BLaER1 treated with 17β-estradiol and CSF1 and Interleukin-3, amounts not matched to agents 10 nM and 100 nM (cell line): ENCODE measurements at regions not wholly inside any gene's neighbourhood (a gene's known extent, or its start where the extent isn't known, plus 50 kb on each side); places are given as distances from the start of the nearest gene placed in this dataset.
"Not testable (repeated sequence)": the region's sequence is repeated elsewhere in the genome, so short reads cannot be mapped to it uniquely, and the experiment has no call there.

ENCODE experiments used
- H3K27ac ChIP-seq, 11 experiments: shearing (Covaris generic); formaldehyde crosslinking; 2 replicates each; pipeline ENCODE4 v1.8.1; 2022
- H3K27me3 ChIP-seq, 11 experiments: shearing (Covaris generic); formaldehyde crosslinking; 2 replicates each; pipeline ENCODE4 v1.8.1; 2022
- H3K36me3 ChIP-seq, 11 experiments: shearing (Covaris generic); formaldehyde crosslinking; 2 replicates each; pipeline ENCODE4 v1.8.1; 2022
- H3K4me1 ChIP-seq, 10 experiments: shearing (Covaris generic); formaldehyde crosslinking; 2 replicates each; pipeline ENCODE4 v1.8.1; 2022
- H3K4me2 ChIP-seq, 11 experiments: shearing (Covaris generic); formaldehyde crosslinking; 2 replicates each; pipeline ENCODE4 v1.8.1; 2022
- H3K4me3 ChIP-seq, 10 experiments: shearing (Covaris generic); formaldehyde crosslinking; 2 replicates each; pipeline ENCODE4 v1.8.1; 2022
- H3K9ac ChIP-seq, 11 experiments: shearing (Covaris generic); formaldehyde crosslinking; 2 replicates each; pipeline ENCODE4 v1.8.1; 2022
- H3K9me3 ChIP-seq, 11 experiments: shearing (Covaris generic); formaldehyde crosslinking; replicated peaks in 1 of 11; 2 replicates each; pipeline ENCODE4 v1.8.1; 2022
- H4K20me1 ChIP-seq, 11 experiments: shearing (Covaris generic); formaldehyde crosslinking; 2 replicates each; pipeline ENCODE4 v1.8.1; 2022
- Cebpa-rat ChIP-seq, 11 experiments: shearing (Covaris generic); IDR thresholded peaks; 2 replicates each; pipeline ENCODE4 v1.8.1; 2022

GRCh38 chr13:56697011-56697410 is 443.7 kb upstream of the PRR20A start:
- no peaks in the 10 kb centered on the region for H3K9me3 ChIP-seq
- no peaks in the 10 kb centered on the region for H3K4me1 ChIP-seq
- no peak overlapping the region for H3K27ac ChIP-seq
- H3K36me3 ChIP-seq = no peaks in the 10 kb centered on the region
- H3K4me3 ChIP-seq = no peak overlapping the region
- H3K4me2 ChIP-seq = no peak overlapping the region
- H4K20me1 ChIP-seq = no peaks in the 10 kb centered on the region
- no peak for TF ChIP-seq Cebpa-rat (IDR thresholded peaks at IDR 0.05)
- H3K9ac ChIP-seq = no peak overlapping the region
- no peaks in the 10 kb centered on the region for H3K27me3 ChIP-seq

GRCh38 chr13:56700324-56700723 is 440.4 kb upstream of the PRR20A start:
- no peaks in the 10 kb centered on the region for H3K27me3 ChIP-seq
- TF ChIP-seq Cebpa-rat (IDR thresholded peaks at IDR 0.05) = no peak
- H3K27ac ChIP-seq = no peak overlapping the region; a peak in 1 of 22 replicates
- H4K20me1 ChIP-seq = no peaks in the 10 kb centered on the region
- no peaks in the 10 kb centered on the region for H3K4me1 ChIP-seq
- H3K9me3 ChIP-seq = no peaks in the 10 kb centered on the region
- no peak overlapping the region for H3K4me3 ChIP-seq
- no peaks in the 10 kb centered on the region for H3K36me3 ChIP-seq
- no peak overlapping the region for H3K9ac ChIP-seq
- H3K4me2 ChIP-seq = no peak overlapping the region

DNA sequence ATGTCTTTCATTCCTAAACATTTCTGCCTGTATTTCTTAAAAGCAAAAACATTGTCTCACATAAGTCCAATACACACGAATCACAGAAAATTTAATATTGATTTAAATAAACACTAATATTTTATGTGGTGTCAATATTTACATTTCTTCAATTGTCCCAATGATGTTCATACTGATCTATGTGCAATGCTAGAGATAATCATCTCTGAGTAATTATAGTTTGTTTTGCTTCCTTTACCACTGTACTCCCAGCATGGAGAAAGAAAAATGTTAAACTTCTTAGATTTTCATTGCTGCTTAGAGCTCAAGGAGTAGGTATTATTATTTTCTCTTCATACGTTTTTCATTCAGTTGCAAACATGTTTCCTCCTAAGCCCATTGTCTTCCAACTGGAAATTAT is 434.2 kb upstream of the PRR20A start:
- no peak for TF ChIP-seq Cebpa-rat (IDR thresholded peaks at IDR 0.05)
- Histone ChIP-seq H3K4me1 (no peaks in the 10 kb centered on the region), H3K9me3 (no peaks in the 10 kb centered on the region), H3K4me3 (no peak overlapping the region), H3K9ac (no peak overlapping the region), H3K36me3 (no peaks in the 10 kb centered on the region), H3K27ac (no peak overlapping the region), H3K27me3 (no peaks in the 10 kb centered on the region), H4K20me1 (no peaks in the 10 kb centered on the region), H3K4me2 (no peak overlapping the region)

DNA sequence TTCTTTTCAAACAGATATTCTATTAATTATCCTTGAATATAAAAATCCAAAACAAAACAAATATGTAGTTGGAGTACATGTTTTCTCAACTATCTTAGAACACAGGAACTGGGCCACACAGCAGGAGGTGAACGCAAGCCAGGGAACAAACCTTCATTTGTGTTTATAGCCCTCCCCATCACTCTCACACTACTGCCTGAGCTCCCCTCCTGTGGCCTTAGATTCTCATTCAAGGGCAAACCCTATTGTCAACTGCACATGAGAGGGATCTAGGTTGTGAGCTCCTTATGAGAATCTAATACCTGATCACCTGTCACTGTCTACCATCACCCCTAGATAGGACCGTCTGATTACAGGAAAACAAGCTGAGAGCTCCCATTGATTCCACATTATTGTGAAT is 427.1 kb upstream of the PRR20A start:
- Histone ChIP-seq H3K4me2 (no peak overlapping the region), H3K9me3 (no peaks in the 10 kb centered on the region), H3K27ac (no peak overlapping the region), H3K4me1 (no peaks in the 10 kb centered on the region), H3K27me3 (no peaks in the 10 kb centered on the region), H3K4me3 (no peak overlapping the region), H4K20me1 (no peaks in the 10 kb centered on the region), H3K9ac (no peak overlapping the region), H3K36me3 (no peaks in the 10 kb centered on the region)
- no peak for TF ChIP-seq Cebpa-rat (IDR thresholded peaks at IDR 0.05)

DNA sequence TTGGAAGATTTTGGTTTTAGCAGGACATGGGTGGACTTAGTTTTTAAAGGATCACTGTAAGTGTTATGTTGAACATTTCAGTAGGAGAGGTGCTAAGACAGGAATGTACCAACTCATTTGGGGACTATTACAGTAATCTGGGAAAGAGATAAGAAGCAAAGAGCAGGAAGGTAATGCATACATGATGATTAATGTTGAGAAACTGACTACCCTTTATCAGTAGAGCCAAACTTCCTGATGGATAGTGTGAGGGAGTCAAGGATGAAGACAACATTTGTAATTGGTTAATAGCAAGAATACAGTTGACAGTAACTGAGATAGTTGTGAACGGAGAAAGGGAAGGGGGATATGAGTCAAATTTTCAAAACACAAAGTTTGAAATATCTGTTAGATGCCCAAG is 421.9 kb upstream of the PRR20A start:
- Histone ChIP-seq H3K27me3 (no peaks in the 10 kb centered on the region), H3K4me2 (no peak overlapping the region), H4K20me1 (no peaks in the 10 kb centered on the region), H3K27ac (no peak overlapping the region), H3K36me3 (no peaks in the 10 kb centered on the region), H3K9ac (no peak overlapping the region), H3K4me1 (no peaks in the 10 kb centered on the region), H3K9me3 (no peaks in the 10 kb centered on the region), H3K4me3 (no peak overlapping the region)
- TF ChIP-seq Cebpa-rat (IDR thresholded peaks at IDR 0.05) = no peak

GRCh38 chr13:56720841-56721240 is 419.9 kb upstream of the PRR20A start:
- Histone ChIP-seq H3K36me3 (no peaks in the 10 kb centered on the region), H3K27me3 (no peaks in the 10 kb centered on the region), H3K4me2 (no peak overlapping the region), H3K27ac (no peak overlapping the region), H3K4me3 (no peak overlapping the region), H3K9me3 (no peaks in the 10 kb centered on the region), H3K9ac (no peak overlapping the region), H3K4me1 (no peaks in the 10 kb centered on the region), H4K20me1 (no peaks in the 10 kb centered on the region)
- no peak for TF ChIP-seq Cebpa-rat (IDR thresholded peaks at IDR 0.05)

DNA sequence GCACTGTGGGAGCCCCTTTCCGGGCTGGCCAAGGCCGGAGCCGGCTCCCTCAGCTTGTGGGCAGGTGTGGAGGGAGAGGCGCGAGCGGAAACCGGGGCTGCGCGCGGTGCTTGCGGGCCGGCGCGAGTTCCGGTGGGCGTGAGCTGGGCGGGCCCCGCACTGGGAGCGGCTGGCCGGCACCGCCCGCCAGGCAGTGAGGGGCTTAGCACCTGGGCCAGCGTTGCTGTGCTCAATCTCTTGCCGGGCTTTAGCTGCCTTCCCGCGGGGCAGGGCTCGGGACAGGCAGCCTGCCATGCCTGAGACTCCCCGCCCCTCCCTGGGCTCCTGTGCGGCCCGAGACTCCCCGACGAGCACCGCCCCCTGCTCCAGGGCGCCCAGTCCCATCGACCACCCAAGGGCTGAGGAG is 405.2 kb upstream of the PRR20A start:
- no peaks in the 10 kb centered on the region for H3K27me3 ChIP-seq
- TF ChIP-seq Cebpa-rat (IDR thresholded peaks at IDR 0.05) = no peak
- no peak overlapping the region for H3K27ac ChIP-seq
- H4K20me1 ChIP-seq = no peaks in the 10 kb centered on the region
- H3K36me3 ChIP-seq = no peaks in the 10 kb centered on the region
- no peak overlapping the region for H3K4me2 ChIP-seq
- H3K4me1 ChIP-seq = no peaks in the 10 kb centered on the region
- no peak overlapping the region for H3K9ac ChIP-seq
- no peak overlapping the region for H3K4me3 ChIP-seq
- peaks cover 0 to 8% (median 5%) of the 10 kb centered on the region in 11 experiments; a peak in 9 of 22 replicates for H3K9me3 ChIP-seq

- Histone ChIP-seq H3K27ac (no peak overlapping the region), H3K4me1 (no peaks in the 10 kb centered on the region), H3K4me3 (no peak overlapping the region), H3K27me3 (no peaks in the 10 kb centered on the region), H3K9me3 (peaks cover 0 to 8% (median 5%) of the 10 kb centered on the region in 11 experiments; a peak in 9 of 22 replicates), H3K36me3 (no peaks in the 10 kb centered on the region), H4K20me1 (no peaks in the 10 kb centered on the region), H3K9ac (no peak overlapping the region), H3K4me2 (no peak overlapping the region)
- no peak for TF ChIP-seq Cebpa-rat (IDR thresholded peaks at IDR 0.05)
These were observed 403.8 kb upstream of the PRR20A start for GRCh38 chr13:56736966-56737365.

GRCh38 chr13:56752636-56753035 is 388.1 kb upstream of the PRR20A start:
- no peaks in the 10 kb centered on the region for H3K36me3 ChIP-seq
- H3K27me3 ChIP-seq = no peaks in the 10 kb centered on the region
- peaks cover 0 to 8% (median 4%) of the 10 kb centered on the region in 10 experiments; a peak in 7 of 20 replicates for H3K4me1 ChIP-seq
- H3K9me3 ChIP-seq = no peaks in the 10 kb centered on the region
- H3K27ac ChIP-seq = no peak overlapping the region
- no peak for TF ChIP-seq Cebpa-rat (IDR thresholded peaks at IDR 0.05)
- no peak overlapping the region for H3K9ac ChIP-seq
- no peak overlapping the region for H3K4me3 ChIP-seq
- H4K20me1 ChIP-seq = no peaks in the 10 kb centered on the region
- no peak overlapping the region for H3K4me2 ChIP-seq

GRCh38 chr13:56755181-56755935 is 385.4 kb upstream of the PRR20A start:
- no peak for TF ChIP-seq Cebpa-rat (IDR thresholded peaks at IDR 0.05)
- Histone ChIP-seq H3K36me3 (no peaks in the 10 kb centered on the region), H3K9ac (no peak overlapping the region), H3K9me3 (no peaks in the 10 kb centered on the region), H3K27me3 (no peaks in the 10 kb centered on the region), H4K20me1 (no peaks in the 10 kb centered on the region), H3K4me1 (peaks cover 0 to 8% (median 4%) of the 10 kb centered on the region in 10 experiments; a peak in 7 of 20 replicates), H3K27ac (no peak overlapping the region), H3K4me3 (no peak overlapping the region), H3K4me2 (no peak overlapping the region)

- not testable (repeated sequence) for H3K9ac ChIP-seq, H3K4me2 ChIP-seq, H3K27ac ChIP-seq, H3K9me3 ChIP-seq, H3K36me3 ChIP-seq, H3K4me3 ChIP-seq, H3K27me3 ChIP-seq, H4K20me1 ChIP-seq, H3K4me1 ChIP-seq
These were observed 377.4 kb upstream of the PRR20A start for GRCh38 chr13:56763333-56763732.
